ENCODE measurements at regions not wholly inside any gene's neighbourhood (a gene's known extent, or its start where the extent isn't known, plus 50 kb on each side); places are given as distances from the start of the nearest gene placed in this dataset.

- TF ChIP-seq POLR2AphosphoS5 (IDR thresholded peaks at IDR 0.05; ENCODE audit: low read depth, low read length) = no peak
- TF ChIP-seq CTCF (IDR thresholded peaks at IDR 0.05 in 2 of 3, conservative IDR thresholded peaks at IDR 0.05 in 1 of 3; ENCODE audit: borderline replicate concordance in 1 of 3, insufficient read depth in 1 of 3, low read depth in 2 of 3, low read length in 2 of 3) = no peak
- no peak for TF ChIP-seq EZH2 (IDR thresholded peaks at IDR 0.05)
- no peak for TF ChIP-seq RAD21 (IDR thresholded peaks at IDR 0.05; ENCODE audit: low read depth)
- no peak for TF ChIP-seq ZNF274 (IDR thresholded peaks at IDR 0.05; ENCODE audit: low read depth, low read length)
- TF ChIP-seq SIN3A (IDR thresholded peaks at IDR 0.05; ENCODE audit: low read depth) = no peak
- TF ChIP-seq EZH2phosphoT487 (IDR thresholded peaks at IDR 0.05; ENCODE audit: borderline replicate concordance) = no peak
- TF ChIP-seq REST (IDR thresholded peaks at IDR 0.05; ENCODE audit: low read depth) = no peak
- no peak for TF ChIP-seq POLR2A (IDR thresholded peaks at IDR 0.05; ENCODE audit: borderline replicate concordance, extremely low read depth, insufficient read depth, insufficient read length)
- TF ChIP-seq ZFX (IDR thresholded peaks at IDR 0.05) = no peak
- TF ChIP-seq CBX3 (IDR thresholded peaks at IDR 0.05; ENCODE audit: low read depth) = no peak
- no peak for TF ChIP-seq ELF1 (IDR thresholded peaks at IDR 0.05; ENCODE audit: borderline replicate concordance, low read depth)
Observed at GRCh38 chr5:7991125-7991821, 122.3 kb downstream of the MTRR start.
